HG03565 (cell line): ENCODE measurements at regions not wholly inside any gene's neighbourhood (a gene's known extent, or its start where the extent isn't known, plus 50 kb on each side); places are given as distances from the start of the nearest gene placed in this dataset.

Source experiments
- ATAC-seq: cut with Tn5 transposase; IDR thresholded peaks from one replicate; pipeline ENCODE4 v1.9.1; 2021; ENCODE audit warnings: mild to moderate bottlenecking, moderate library complexity; ENCODE audit not compliant: unreplicated experiment

DNA sequence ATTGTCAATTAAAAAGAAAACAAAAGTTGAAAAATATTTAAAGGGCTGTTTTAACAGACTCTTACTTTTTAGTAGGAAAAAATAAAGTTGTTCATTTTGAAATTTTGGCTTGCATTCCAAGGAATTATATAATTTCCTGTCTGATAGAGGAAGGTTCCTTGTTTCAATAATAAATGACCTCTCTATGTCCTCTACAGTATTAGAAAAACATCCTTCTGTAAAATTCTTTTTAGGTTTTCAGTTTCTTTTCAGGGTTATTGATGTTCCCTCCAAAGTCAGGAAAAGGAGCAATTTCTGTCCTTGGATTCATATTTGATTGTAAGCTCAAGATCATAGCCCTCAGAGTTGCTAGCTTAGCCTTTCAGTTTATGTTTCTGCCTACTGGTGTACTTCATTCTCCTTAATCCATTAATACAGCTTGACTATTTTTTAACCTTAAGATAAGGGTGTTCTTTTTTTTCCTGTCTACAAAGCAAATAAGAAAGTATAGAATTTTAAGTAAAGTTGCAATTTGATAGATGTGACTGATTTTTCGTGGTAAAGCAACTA is 125.2 kb upstream of the COL3A1 start:
- no peak for ATAC-seq

DNA sequence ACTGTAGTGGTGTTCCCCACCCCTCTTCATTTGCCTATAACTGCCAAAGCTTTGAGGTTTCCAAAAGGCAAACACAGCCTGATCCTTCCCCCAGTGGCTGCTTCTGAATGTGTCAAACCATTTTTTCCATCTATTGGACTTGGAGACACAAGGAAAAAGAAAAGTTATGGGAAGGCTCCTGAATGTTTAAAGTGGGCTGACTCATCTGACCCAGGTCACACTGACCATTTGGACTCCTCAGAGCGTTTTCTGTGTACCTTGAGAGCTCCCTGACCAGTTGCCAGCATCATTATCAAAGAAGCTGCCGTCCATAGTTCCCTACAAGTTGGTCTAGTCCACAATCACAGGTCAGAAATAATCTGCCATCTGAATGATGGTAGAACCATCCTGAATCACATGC is 123.4 kb upstream of the COL3A1 start:
- no peak for ATAC-seq

DNA sequence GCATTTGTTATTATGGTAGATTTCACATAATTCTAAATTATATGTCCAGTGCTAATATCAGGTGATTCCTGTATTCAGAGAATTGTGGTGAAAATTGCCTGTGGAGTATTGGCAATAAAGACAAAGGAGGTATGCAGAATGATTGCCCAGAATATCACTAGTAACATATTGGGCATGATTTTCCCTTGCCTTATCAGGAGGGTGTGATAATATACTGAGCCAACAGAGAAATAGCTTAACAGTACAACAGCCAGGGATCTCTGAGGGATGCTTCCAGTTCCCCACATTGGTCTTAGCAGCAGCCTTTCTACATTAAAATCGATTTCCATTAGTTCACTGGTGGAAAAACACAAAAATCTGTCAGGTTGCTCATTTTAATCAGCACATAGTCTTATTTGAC is 122.9 kb upstream of the COL3A1 start:
- no peak for ATAC-seq

DNA sequence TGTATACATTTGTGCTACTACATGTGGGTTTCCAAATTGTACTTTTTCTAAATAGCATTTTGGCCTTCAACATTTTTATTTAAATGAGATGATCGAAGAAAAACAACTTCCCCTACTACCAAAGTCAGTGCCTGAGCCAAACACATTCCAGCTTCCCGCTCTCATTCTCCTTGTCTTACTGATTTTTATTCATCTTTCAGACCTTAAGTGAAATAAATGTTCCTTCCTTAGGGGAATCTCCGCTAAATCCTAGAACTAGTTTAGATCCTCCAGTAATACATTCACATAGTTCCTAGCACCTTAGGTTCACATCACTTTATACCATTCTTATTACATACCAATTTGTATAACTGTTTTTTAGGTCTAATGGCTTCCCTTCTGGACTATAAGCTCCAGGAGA is 122.3 kb upstream of the COL3A1 start:
- ATAC-seq: no peak

DNA sequence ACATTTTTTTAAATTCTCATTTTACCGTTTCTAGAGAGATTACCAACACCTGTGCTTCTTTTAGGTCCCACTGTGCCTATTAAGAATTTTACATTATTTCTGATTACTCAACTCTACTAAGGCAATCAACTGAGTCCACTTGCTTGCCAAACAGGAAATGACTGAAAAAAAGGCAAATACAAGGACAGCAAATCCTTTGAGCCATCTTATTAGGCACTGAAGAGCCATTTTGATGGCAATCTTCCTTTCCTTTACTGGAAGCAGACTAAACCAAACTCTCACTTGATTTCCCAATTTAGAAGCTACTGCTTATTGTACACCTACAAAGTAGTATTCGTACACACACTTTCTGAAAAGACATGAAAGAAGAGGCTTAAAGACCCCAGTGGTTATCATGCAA is 121.4 kb upstream of the COL3A1 start:
- ATAC-seq: no peak

DNA sequence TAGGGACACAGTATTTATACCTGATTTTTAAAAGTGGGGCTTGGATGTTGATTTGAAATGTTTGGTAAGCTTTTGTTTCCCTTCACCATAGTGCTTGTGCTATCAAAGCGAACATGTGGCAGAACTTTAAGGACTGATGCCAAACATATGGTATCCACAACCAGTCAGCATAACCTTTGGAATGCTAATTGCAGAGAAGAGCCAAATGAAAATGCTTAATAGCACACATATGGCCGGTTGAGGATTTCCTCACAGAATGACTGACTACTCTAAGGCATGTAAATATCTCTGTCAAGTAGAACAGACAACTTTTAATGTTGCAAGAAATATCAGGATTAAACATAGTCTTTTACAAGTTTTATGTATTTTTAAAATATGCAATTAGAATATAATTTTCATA is 120.9 kb upstream of the COL3A1 start:
- no peak for ATAC-seq

DNA sequence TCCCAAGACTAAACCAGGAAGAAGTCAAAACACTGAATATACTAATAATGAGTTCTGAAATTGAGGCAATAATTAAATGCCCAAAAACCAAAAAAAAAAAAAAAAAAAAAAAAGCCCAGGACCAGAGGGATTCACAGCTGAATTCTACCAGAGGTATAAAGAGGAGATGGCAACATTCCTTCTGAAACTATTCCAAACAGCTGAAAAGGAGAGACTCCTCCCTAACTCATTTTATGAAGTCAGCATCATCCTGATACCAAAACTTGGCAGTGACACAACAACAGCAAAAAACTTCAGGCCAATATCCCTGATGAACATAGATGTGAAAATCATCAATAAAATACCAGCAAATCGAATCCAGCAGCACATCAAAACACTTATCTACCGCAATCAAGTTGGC is 108.5 kb upstream of the COL3A1 start:
- no peak for ATAC-seq

DNA sequence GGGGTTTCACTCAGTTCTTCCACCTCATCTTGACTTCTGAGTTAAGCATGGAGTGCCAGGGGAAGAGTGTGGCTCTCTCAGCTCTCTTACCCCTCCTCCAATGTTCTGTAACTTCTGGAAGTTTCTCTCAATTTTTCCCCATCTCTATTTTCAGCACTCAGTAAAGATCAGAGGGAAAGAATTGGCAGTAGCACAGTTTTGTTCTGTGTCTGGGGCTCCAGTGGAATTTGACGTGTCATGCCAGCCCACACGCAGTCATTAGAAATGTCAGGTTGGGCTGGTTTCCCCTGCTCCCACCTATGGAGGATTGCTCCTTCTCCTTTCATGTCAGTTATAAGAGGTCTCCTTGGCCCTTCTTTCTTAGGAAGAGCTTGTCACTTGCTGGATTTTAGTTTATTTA is 104.6 kb upstream of the COL3A1 start:
- ATAC-seq: no peak

DNA sequence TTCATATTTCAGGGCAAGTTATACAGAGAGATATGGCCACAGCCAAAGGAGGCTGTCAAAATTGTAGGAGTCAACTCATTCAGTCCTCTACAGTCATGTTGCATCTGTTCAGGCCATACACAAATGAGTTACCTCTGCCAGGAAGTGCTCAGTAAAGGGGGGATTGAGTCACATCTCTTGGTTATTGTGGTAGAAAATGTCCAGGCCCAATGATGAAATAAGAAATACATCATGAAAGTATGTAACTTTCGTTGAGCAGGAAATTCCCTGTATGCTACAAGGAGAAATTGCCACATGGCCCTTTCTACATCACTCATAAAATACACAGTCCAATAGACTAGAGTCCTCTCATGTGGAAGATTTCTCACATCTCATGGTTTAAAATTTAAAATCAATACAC is 103.9 kb upstream of the COL3A1 start:
- no peak for ATAC-seq

DNA sequence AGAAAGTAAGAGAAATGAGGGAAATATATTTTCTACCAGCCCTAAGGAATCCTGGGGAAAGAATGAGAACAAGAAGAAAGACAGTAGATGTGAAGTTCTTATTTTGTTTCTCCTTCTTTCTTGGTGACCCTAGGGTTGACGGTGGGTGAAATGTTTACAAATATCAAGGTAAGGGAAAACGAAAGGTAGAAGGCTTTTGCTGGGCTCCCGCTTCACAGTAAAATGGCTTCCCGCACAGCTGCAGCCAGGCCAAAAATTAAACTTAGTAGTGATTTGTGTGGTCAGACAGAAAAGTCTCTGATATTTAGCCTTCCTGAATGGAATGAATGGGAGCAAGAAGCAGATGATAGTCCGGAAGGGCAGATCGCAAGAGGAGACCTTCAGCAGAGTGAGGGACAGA is 99.1 kb upstream of the COL3A1 start:
- ATAC-seq: no peak

DNA sequence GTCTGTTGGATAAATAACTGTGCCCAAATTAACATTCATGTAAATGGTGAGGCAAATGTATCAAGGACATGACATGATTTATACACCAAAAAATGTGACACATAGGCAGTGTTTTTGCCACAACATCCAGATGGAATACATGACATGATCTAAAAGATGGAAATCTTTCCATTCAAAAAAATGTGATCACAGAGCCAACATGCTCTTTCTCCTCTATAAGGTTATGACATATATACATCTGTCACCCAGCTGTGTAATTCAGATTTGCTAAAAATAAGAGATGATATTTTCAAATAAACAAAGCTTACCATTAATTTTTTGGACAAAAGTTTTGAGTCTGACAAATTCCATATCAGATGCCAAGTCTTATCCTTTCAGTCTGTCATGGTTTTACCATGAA is 95.5 kb upstream of the COL3A1 start:
- ATAC-seq: no peak

DNA sequence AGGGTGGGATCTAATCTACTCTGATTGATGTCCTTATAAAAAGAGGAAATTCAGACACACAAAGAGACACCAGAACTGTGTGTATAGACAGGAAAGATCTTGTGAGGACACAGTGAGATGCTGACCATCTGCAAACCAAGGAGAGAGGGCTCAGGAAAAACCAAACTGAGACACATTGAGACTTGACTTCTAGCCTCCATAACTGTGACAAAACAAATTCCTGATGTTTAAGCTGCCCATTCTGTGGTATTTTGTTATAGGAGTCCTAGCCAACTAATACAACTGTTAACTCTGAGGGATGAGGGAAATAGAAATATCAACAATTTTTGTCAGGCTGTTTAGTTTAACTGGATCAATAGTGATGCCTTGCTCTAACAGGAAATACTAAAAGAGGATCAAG is 93.4 kb upstream of the COL3A1 start:
- ATAC-seq: no peak

DNA sequence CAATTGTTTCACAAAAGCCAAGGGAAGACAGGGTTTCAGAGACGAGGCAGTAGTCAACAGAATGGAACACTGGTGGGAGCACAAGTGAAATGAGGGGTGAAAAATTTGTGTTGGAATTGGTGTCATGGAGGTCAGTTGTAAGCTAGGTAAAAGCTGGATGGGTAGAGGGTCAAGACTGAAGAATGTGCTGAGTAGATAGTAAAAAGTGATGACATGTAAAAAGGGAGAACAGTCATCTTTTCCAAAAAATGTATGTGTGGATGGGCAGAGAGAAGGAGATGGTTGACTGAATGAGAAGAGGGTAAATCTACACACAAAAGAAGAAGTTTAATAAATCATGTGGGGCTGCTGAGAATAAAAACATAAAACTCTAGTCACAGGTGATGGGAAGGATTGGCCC is 92.7 kb upstream of the COL3A1 start:
- ATAC-seq: no peak

DNA sequence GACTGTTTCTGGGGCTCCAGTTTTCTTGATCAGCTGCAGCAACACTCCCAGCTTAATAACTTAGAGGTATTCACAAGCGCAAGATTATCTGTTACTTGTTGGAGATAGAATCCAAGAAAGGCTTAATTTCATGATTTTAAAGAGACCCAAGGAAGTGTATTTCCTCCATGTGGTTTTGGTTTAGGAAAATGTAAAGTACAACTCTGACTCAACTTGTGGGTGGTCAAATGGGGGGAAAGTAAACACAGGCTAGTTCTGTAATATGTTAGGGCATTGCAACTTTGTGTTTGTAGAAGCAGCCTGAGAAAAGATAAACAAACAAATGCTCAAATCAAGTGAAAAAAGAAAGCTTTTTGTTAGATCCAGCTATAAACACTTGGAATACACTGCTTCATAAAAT is 90.1 kb upstream of the COL3A1 start:
- no peak for ATAC-seq

DNA sequence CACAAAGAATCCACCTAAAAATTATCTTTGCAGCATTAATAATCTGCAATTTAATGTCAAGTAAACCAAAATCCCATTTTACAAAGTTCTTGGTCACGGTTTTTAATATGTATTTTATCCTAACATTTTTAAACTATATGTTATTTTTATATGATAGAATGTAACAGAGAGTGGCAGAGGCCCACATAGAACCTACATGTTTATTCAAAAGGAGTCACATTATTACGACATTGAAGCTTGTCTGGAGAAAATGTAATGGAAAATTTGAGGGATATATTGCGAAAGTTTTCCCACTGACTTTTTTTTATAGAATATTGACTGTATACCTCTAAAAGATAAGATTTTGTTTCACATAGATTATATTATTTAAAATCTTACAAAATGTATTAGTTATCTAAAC is 89.7 kb upstream of the COL3A1 start:
- ATAC-seq: no peak

DNA sequence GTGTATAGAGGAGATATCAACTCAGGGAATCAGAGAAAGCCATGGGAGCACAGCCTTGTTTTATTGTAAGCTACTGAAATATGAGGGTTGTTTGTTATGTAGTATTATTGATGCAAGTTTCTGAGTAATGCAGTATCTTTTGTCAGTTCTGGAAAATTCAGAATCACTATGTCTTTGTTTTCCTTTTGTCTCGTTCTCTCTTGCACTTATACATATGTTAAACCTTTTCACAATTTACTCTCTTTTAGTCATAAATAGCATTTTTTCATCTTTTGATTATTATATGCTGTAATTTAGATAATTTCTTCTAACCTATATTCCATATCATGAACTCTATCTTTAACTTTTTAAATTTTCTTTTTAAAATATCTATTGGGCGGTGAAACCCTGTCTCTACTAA is 85.0 kb upstream of the COL3A1 start:
- ATAC-seq: no peak

DNA sequence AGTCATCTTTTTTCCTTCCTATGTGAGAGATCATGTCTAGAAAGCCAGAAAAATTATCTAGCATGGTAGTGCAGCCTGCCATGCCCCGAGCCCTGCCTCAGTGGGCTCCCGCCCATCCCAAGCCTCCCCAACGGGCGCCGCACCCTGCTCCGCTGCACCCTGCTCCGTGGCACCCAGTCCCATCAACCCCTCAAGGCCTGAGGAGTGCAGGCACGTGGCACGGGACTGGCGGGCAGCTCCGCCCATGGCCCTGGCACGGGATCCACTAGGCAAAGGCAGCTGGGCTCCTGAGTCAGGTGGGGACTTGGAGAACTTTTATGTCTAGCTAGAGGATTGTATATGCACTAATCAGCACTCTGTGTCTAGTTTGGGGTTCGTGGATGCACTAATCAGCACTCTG is 83.4 kb upstream of the COL3A1 start:
- no peak for ATAC-seq

DNA sequence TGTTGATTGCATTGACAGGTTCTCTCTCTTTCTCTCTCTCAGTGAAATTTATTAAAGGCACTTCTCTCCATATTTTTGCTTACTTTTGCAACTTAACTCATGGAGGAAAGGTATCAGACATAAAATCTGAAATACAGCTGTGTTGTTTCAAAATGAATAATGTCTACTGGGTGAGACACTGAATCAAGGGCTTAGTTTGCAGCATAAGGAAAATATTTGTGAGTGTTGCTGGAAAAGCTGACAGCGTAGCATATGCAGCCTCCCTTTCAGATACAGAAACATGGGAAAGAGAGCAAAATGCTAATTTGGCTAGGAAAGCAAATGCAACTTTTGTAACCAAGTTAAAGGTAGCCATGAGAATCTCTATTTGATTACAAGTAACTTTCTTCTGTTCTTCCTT is 81.5 kb upstream of the COL3A1 start:
- no peak for ATAC-seq

DNA sequence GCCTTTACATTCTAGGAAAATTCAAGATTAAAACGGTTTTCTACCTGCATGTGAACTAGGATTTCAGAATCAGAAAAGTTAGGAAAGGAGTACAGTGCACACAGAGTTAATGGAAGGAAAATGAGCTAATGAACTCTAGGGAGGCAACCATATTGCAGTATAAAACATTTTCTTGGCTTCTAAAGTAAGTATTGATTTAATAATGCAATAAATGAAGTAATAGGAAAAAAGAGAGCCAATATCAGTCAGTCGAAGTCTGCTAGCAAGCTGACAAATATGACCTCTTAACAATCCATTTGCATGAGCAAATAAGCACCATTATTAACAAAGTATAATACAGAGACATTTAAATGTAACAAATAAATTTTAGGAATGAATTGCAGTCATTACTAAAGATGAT is 80.2 kb upstream of the COL3A1 start:
- no peak for ATAC-seq

DNA sequence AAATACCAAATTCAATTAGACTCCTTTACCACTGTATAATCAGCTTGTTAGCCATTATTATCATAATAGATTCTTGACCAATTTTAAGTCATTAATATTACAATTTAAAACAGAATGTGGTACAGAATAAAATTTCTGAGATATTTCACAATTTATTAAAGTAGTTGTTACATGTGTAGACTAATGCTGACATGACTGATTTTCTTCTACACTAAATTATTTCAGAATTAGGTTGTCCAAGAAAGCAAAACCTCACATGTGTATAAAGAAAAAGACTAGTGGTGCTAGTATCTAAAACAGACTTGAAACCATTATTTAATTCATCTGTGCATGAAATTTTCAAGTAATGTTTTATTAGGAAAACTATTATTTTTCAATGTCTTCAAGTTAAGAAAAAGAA is 79.2 kb upstream of the COL3A1 start:
- ATAC-seq: no peak

DNA sequence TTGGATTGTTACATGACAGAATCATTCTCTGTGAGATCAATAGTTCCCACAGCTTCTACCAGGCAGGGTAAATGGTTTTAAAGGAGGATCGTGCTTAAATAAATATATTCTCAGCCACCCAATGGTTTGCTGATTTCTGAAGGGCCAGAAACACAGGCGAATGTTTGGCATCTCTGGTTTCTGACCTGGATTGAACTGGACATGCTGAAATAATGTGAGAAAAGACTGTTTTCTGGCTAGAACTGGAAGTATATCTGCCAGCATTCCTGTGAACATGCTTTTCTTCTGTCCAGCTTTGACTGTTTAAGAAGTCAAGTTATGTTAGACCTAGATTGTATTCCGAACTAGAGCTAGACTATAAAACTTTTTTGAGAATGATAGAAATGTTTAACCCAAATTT is 77.1 kb upstream of the COL3A1 start:
- ATAC-seq: no peak

DNA sequence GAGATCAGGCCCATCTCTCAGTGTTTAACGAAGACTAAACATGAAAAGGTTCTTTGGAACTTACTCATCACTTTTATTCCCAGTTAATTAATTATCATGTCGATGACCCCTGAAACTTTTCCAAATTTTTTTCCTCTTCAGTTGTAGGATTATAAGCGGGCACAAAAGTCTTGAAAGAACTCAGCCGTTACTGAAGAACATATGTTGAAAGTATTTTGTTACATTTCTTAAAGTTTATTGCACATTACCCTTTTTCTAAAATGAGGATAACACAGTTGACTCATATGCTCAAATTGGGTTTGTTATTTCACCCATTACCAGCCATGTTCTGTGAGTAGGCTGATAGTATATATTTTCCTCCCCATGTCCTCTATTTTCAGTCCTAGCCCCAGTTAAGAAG is 75.9 kb upstream of the COL3A1 start:
- ATAC-seq: no peak

DNA sequence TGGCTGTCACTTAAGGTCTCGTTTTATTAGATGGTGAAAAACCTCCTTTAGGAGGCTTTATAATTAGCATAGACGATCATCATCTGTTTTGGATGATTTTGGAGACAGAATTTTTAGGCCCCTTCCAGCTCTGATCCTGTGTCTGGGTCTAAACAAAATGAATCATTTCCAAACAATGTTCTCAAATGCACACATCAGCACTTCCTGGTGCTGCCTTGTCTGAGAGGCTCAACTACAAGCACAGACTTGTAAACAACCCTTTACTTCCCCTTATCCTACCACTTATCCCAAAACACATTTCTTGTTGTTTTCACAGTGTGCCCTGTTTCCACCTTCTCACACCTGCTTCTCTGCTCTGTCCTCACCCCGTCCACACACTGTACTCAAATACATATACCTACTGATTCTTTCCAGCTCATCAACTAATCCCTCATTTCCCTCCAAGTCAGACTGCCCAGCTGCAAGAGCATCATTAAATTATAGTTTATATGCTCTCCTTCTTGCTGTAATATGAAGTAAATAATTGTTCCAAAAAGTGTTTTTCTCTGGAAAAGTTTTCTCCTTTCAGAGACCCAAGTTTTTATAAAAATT is 71.2 kb upstream of the COL3A1 start:
- ATAC-seq: no peak

DNA sequence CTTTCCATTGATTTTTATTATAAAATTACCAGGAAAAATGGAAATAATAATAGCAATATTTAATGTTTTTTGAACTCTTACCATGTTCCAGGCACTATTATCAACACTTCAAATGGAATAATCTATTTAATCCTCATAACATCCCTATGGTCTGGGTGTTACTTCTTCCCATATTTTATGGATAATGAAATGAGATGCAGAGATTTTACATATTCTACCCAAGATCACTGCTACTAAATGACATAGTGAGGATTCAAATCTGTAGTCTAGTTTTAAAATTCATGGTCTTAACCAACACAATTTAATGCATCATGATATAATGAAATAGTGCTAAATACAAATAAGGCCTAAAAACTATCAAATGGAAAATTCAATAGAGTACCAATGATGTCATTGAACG is 70.4 kb upstream of the COL3A1 start:
- ATAC-seq: no peak
